Esophagus muscularis mucosa (tissue), 4 donors: ENCODE measurements at regions not wholly inside any gene's neighbourhood (a gene's known extent, or its start where the extent isn't known, plus 50 kb on each side); places are given as distances from the start of the nearest gene placed in this dataset.

Source experiments
- DNase-seq: peaks from one replicate; pipeline ENCODE4 v3.0.0-alpha.2; 2017; ENCODE audit errors: extremely low spot score
- H3K27ac ChIP-seq, 4 donors: fragments of 200-600 bp; sonication (generic); replicated peaks in 1 of 4; 1 replicate in 3 of 4; 2 replicates in 1 of 4; pipeline ENCODE4 v1.5.1; 2016 to 2019; ENCODE audit warnings: mild to moderate bottlenecking in 1 of 4
- H3K27me3 ChIP-seq, 4 donors: fragments of 200-600 bp; sonication (generic); one replicate each; pipeline versions ENCODE4 v1.5.1 to v1.6.0; 2016 to 2019
- H3K36me3 ChIP-seq, 4 donors: fragments of 200-600 bp; sonication (generic); one replicate each; pipeline ENCODE4 v1.5.1; 2016 to 2019
- H3K4me1 ChIP-seq, 4 donors: fragments of 200-600 bp; sonication (generic); one replicate each; pipeline ENCODE4 v1.5.1; 2016 to 2019
- H3K4me3 ChIP-seq, 4 donors: fragments of 200-600 bp; sonication (generic); 1 replicate in 2 of 4; 2 replicates in 2 of 4; pipeline ENCODE4 v1.5.1; 2016 to 2019; ENCODE audit warnings: mild to moderate bottlenecking in 4 of 4, moderate library complexity in 1 of 4
- H3K9me3 ChIP-seq, 4 donors: fragments of 200-600 bp; sonication (generic); 1 replicate in 3 of 4; 2 replicates in 1 of 4; pipeline ENCODE4 v1.5.1; 2016 to 2019
- CTCF ChIP-seq, 3 experiments: fragments of 200-600 bp in 2 of 3; fragments of 450-650 bp in 1 of 3; sonication (generic) in 2 of 3; IDR thresholded peaks; one replicate each; pipeline ENCODE4 v1.5.1; 2017 to 2019; ENCODE audit warnings: antibody characterized with exemption in 3 of 3, mild to moderate bottlenecking in 2 of 3, moderate library complexity in 1 of 3
- EP300 ChIP-seq: sonication (generic); formaldehyde crosslinking; IDR thresholded peaks from one replicate; pipeline ENCODE4 v1.6.1; 2017; ENCODE audit warnings: antibody characterized with exemption
- POLR2A ChIP-seq: fragments of 450-650 bp; IDR thresholded peaks from one replicate; pipeline ENCODE4 v1.6.1; 2017; ENCODE audit warnings: antibody characterized with exemption, moderate library complexity, mild to moderate bottlenecking, low read depth
- POLR2AphosphoS5 ChIP-seq, 2 donors: sonication (generic); formaldehyde crosslinking; IDR thresholded peaks; one replicate each; pipeline ENCODE4 v1.6.1; 2017; ENCODE audit warnings: antibody characterized with exemption in 2 of 2
- WGBS: methylation state at CpG from one replicate; pipeline ENCODE4 v1.1.5; 2018; 5-methylcytosine and 5-hydroxymethylcytosine counted together
- intact Hi-C: fragments of 100-400 bp; cut with DNase I; formaldehyde crosslinking; loops from one replicate; pipeline ENCODE4 v1.15.1; 2023

- Histone ChIP-seq H3K27me3 (no peaks in the 10 kb centered on the region), H3K27ac (no peak overlapping the region), H3K36me3 (no peaks in the 10 kb centered on the region), H3K4me1 (peaks cover 0 to 22% (median 20%) of the 10 kb centered on the region in 4 donors), H3K9me3 (no peaks in the 10 kb centered on the region), H3K4me3 (no peak overlapping the region)
- DNase-seq, result no peak
- TF ChIP-seq EP300 (no peak), POLR2AphosphoS5 (IDR thresholded peaks at IDR 0.05) (no peak), CTCF (IDR thresholded peaks at IDR 0.05) (no peak), POLR2A (no peak)
- 72% methylated on average over 6 of the region's 6 CpGs for WGBS
- intact Hi-C loops, result no loop called here
Observed at GRCh38 chr2:145764631-145765030, 1244.7 kb upstream of the ZEB2 start.

GRCh38 chr2:145760781-145761649 is 1241.1 kb upstream of the ZEB2 start:
- peak overlapping the region in 2 of 4 donors; percentile 11 to 60 for H3K27ac ChIP-seq
- no peak for TF ChIP-seq EP300
- no peak for TF ChIP-seq POLR2AphosphoS5 (IDR thresholded peaks at IDR 0.05)
- TF ChIP-seq CTCF (IDR thresholded peaks at IDR 0.05), result no peak
- TF ChIP-seq POLR2A, result no peak
- intact Hi-C loops, result no loop called here

GRCh38 chr2:145759228-145759915 is 1239.5 kb upstream of the ZEB2 start:
- 72% methylated on average over 3 of the region's 3 CpGs for WGBS

More at GRCh38 chr2:145760781-145761649, 1241.1 kb upstream of the ZEB2 start:
- H3K36me3 ChIP-seq, result no peaks in the 10 kb centered on the region
- no peaks in the 10 kb centered on the region for H3K27me3 ChIP-seq
- WGBS, result 43% methylated on average over 4 of the region's 4 CpGs
- DNase-seq, result no peak
- peaks cover 0 to 34% (median 29%) of the 10 kb centered on the region in 4 donors for H3K4me1 ChIP-seq
- no peaks in the 10 kb centered on the region for H3K9me3 ChIP-seq
- H3K4me3 ChIP-seq, result no peak overlapping the region

GRCh38 chr2:145757503-145758246 is 1237.8 kb upstream of the ZEB2 start:
- no peak for DNase-seq
- Histone ChIP-seq H3K27me3 (no peaks in the 10 kb centered on the region), H3K27ac (no peak overlapping the region), H3K4me1 (peaks cover 0 to 41% (median 36%) of the 10 kb centered on the region in 4 donors), H3K36me3 (no peaks in the 10 kb centered on the region), H3K4me3 (no peak overlapping the region), H3K9me3 (no peaks in the 10 kb centered on the region)
- WGBS, result 71% methylated on average over 3 of the region's 3 CpGs
- intact Hi-C loops, result no loop called here
- TF ChIP-seq EP300 (no peak), POLR2AphosphoS5 (IDR thresholded peaks at IDR 0.05) (no peak), POLR2A (no peak), CTCF (IDR thresholded peaks at IDR 0.05) (no peak)

More at GRCh38 chr2:145759228-145759915, 1239.5 kb upstream of the ZEB2 start:
- H3K9me3 ChIP-seq, result no peaks in the 10 kb centered on the region
- no peak for DNase-seq
- H3K27me3 ChIP-seq, result no peaks in the 10 kb centered on the region
- intact Hi-C loops, result no loop called here
- H3K4me1 ChIP-seq, result peaks cover 0 to 34% (median 29%) of the 10 kb centered on the region in 4 donors
- TF ChIP-seq CTCF (IDR thresholded peaks at IDR 0.05) (no peak), POLR2A (no peak), EP300 (no peak), POLR2AphosphoS5 (IDR thresholded peaks at IDR 0.05) (no peak)
- no peak overlapping the region for H3K4me3 ChIP-seq
- H3K27ac ChIP-seq, result peak overlapping the region in 3 of 4 donors; percentile 11 to 60 (median 22)
- H3K36me3 ChIP-seq, result no peaks in the 10 kb centered on the region
